SH-SY5Y (cell line): ENCODE measurements at regions not wholly inside any gene's neighbourhood (a gene's known extent, or its start where the extent isn't known, plus 50 kb on each side); places are given as distances from the start of the nearest gene placed in this dataset.

Experiments used
- GATA2 ChIP-seq: IDR thresholded peaks from 2 replicates; pipeline ENCODE4 v1.6.1; 2011; ENCODE audit warnings: mild to moderate bottlenecking, low read depth, low read length
- GATA3 ChIP-seq: IDR thresholded peaks from 2 replicates; pipeline ENCODE4 v1.6.1; 2011; ENCODE audit warnings: low read depth, mild to moderate bottlenecking, low read length, moderate library complexity

DNA sequence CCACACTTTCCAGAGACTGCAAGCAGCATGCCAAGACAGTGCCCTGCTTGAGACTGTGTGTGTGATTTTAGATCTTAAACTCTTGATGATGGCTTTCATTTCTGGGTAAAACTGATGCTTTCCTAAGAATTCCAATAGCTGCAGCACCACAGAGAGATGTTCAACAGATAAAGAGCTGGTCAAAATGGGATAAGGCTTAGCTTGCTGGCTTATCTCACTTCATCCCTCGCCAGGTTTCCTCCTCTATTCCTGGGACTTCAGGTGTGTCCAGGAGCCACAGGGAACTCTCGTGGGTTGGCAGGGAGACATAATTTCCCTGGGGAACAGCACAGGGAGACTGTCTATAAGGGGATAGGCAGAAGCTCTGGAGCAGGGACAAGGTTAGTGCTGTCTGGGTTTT is 137.3 kb downstream of the KCTD15 start:
- TF ChIP-seq GATA2 (no peak), GATA3 (no peak)
